WERI-Rb-1 (cell line): ENCODE measurements at regions not wholly inside any gene's neighbourhood (a gene's known extent, or its start where the extent isn't known, plus 50 kb on each side); places are given as distances from the start of the nearest gene placed in this dataset.

Experiments
- DNase-seq: peaks from one replicate; pipeline ENCODE4 v3.0.0-alpha.2; 2020
- H3K27ac ChIP-seq: fragments of 250-450 bp; sonication (Bioruptor Pico); 2 replicates; pipeline ENCODE4 v1.5.1; 2020; ENCODE audit warnings: mild to moderate bottlenecking, moderate library complexity
- H3K27me3 ChIP-seq: fragments of 250-450 bp; sonication (Bioruptor Pico); 2 replicates; pipeline ENCODE4 v1.5.1; 2021; ENCODE audit warnings: mild to moderate bottlenecking, low read depth, moderate library complexity; ENCODE audit not compliant: insufficient read depth, severe bottlenecking
- H3K36me3 ChIP-seq: fragments of 250-450 bp; sonication (Bioruptor Pico); 2 replicates; pipeline ENCODE4 v1.5.1; 2020; ENCODE audit warnings: mild to moderate bottlenecking, moderate library complexity
- H3K4me3 ChIP-seq: 2 replicates; pipeline ENCODE4 v1.5.1; 2011; ENCODE audit warnings: low read depth, mild to moderate bottlenecking, control low read depth, low read length
- H3K9me3 ChIP-seq: fragments of 250-450 bp; sonication (Bioruptor Pico); 2 replicates; pipeline ENCODE4 v1.5.1; 2021; ENCODE audit warnings: mild to moderate bottlenecking, moderate library complexity; ENCODE audit not compliant: severe bottlenecking
- TF ChIP-seq, protein P1 (sequence below): IDR thresholded peaks from 2 replicates; pipeline ENCODE4 v1.5.1; 2011; ENCODE audit warnings: low read depth, mild to moderate bottlenecking, control low read depth, inconsistent platforms, low read length

DNA sequence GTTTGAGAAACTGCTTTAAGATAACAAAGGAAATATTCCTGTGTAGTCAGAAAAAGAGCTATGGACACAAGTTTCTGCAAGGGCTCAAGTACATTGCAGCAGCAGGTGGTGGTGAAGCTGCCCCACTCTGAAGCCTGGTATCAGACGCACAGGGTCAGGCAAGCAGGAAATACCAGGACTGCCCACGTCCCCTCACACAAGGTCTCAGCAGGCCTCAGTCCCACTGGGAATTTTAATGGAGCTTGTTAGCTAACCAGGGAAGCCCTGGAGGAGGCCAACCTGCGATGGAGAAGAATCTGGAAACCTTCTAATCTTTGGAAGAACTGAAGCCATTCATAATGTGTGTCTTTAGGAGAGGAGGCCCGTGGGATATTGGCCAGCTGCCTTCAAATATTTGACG, 168.3 kb downstream of the UXS1 start:
- H3K36me3 ChIP-seq = no peaks in the 10 kb centered on the region
- no peaks in the 10 kb centered on the region for H3K9me3 ChIP-seq
- H3K4me3 ChIP-seq = no peak overlapping the region
- TF ChIP-seq, protein P1, sequence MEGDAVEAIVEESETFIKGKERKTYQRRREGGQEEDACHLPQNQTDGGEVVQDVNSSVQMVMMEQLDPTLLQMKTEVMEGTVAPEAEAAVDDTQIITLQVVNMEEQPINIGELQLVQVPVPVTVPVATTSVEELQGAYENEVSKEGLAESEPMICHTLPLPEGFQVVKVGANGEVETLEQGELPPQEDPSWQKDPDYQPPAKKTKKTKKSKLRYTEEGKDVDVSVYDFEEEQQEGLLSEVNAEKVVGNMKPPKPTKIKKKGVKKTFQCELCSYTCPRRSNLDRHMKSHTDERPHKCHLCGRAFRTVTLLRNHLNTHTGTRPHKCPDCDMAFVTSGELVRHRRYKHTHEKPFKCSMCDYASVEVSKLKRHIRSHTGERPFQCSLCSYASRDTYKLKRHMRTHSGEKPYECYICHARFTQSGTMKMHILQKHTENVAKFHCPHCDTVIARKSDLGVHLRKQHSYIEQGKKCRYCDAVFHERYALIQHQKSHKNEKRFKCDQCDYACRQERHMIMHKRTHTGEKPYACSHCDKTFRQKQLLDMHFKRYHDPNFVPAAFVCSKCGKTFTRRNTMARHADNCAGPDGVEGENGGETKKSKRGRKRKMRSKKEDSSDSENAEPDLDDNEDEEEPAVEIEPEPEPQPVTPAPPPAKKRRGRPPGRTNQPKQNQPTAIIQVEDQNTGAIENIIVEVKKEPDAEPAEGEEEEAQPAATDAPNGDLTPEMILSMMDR = no peak
- H3K27me3 ChIP-seq = no peaks in the 10 kb centered on the region
- no peak for DNase-seq
- no peak overlapping the region for H3K27ac ChIP-seq

DNA sequence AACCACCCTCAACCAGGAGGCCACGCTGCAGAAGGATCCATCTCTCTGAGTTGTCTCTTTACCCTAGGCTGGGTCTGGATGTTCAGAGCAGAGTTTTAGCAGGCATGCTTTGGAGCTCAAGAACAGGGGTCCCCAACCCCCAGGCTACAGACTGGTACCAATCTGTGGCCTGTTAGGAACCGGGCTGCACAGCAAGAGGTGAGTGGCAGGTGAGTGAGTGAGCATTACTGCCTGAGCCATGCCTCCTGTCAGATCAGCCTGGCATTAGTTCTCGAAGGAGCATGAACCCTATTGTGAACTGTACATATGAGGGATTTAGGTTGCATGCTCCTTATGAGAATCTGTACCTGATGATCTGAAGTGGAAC, 172.5 kb downstream of the UXS1 start:
- TF ChIP-seq, protein P1 = no peak
- H3K9me3 ChIP-seq = no peaks in the 10 kb centered on the region
- no peak overlapping the region for H3K27ac ChIP-seq
- no peak overlapping the region for H3K4me3 ChIP-seq
- no peaks in the 10 kb centered on the region for H3K36me3 ChIP-seq
- DNase-seq = no peak
- H3K27me3 ChIP-seq = no peaks in the 10 kb centered on the region

DNA sequence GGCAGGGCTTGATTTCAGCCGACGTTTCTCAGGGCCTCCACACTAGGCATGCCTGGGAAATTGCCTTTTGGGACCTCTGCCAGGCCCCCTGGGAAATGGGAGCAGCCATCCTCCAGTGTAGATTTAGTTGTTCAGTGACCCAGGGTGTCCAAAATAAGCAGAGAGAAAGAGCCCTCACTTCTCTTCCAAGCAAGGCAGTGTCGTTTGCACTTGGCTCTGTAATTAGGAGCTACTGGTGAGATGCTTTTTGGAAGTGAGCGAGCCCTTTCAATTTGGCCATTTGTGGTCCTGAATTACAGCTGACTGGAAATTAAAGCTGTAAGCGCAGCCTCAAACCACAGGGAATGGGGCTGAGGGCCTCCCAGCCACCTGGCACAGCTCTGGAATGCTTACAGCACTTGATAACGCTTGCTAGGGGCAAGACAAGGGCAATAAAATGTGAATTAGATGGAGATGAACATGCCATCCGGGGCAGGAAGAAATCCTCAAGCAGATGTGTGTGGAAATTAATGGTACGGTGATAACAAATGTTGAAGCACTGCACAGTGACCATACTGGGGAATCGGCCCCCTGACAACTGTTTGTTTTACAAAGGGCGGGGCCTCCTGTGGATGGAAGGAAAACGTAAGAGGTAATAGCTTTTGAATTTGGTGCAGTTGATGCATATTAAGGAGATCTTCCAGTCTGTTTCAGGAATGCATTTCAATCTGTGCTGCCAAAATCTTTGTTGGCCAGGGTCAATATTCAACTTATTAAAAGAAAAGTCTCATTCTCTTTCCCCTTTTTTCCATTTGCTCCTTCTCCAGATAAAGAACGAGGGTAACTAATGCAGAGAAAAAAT, 173.1 kb downstream of the UXS1 start:
- TF ChIP-seq, protein P1 = no peak
- Histone ChIP-seq H3K27ac (no peak overlapping the region), H3K9me3 (no peaks in the 10 kb centered on the region), H3K27me3 (no peaks in the 10 kb centered on the region), H3K4me3 (no peak overlapping the region), H3K36me3 (no peaks in the 10 kb centered on the region)
- DNase-seq = no peak

DNA sequence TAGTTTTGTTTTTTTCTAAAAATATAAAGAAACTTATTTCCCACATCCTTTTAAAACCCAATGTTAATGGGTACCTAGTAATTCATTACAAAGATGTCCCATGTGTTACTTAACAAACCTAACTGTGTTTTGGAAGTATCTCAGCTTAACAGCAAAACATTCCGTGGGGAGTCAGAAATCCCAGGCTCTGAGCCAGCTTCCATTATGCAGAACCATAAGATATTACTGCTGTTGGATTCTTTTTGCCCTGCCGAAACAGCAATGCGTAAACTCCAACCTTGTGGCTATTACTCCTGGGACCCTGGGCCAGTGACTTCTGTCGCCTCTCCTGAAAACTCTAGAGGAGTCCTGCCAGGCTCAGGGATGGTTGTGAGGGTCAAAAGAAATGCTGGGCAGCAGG, 174.1 kb downstream of the UXS1 start:
- H3K36me3 ChIP-seq = no peaks in the 10 kb centered on the region
- DNase-seq = no peak

DNA sequence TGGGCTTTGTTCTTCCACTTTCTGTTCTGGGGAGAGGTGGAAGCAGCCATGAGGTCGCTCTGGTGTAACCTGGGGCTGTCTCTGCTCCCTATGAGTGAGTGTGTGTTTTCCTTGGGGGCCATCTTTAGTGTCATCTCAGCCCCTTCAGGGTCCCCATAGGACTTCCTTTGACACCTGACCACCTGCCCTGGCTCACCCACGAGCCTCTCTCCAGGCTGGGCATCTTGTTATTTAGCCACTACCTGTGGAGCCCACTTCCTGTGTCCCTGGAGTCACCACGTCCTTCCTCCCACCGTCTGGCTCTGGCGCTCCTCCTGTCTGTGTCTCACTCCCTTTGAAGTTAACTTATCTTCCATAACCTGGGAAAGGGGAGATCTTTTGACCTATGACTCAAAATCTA, 176.0 kb downstream of the UXS1 start:
- Histone ChIP-seq H3K27me3 (no peaks in the 10 kb centered on the region), H3K36me3 (no peaks in the 10 kb centered on the region), H3K9me3 (no peaks in the 10 kb centered on the region), H3K27ac (no peak overlapping the region), H3K4me3 (no peak overlapping the region)
- TF ChIP-seq, protein P1 = no peak
- no peak for DNase-seq

More for the DNA sequence above, 174.1 kb downstream of the UXS1 start:
- Histone ChIP-seq H3K9me3 (no peaks in the 10 kb centered on the region), H3K27ac (no peak overlapping the region), H3K4me3 (no peak overlapping the region), H3K27me3 (no peaks in the 10 kb centered on the region)
- TF ChIP-seq, protein P1 = no peak
